ENCODE measurements at regions not wholly inside any gene's neighbourhood (a gene's known extent, or its start where the extent isn't known, plus 50 kb on each side); places are given as distances from the start of the nearest gene placed in this dataset.

- POLR2A ChIA-PET (ENCODE audit: unreplicated experiment) = no interaction called here
- H3K18ac ChIP-seq (ENCODE audit: low read depth, low read length) = no peak overlapping the region
These were observed 909.0 kb downstream of the BRD1 start for GRCh38 chr22:48918585-48919186.

More at GRCh38 chr22:48918585-48919186, 909.0 kb downstream of the BRD1 start:
- Histone ChIP-seq H2BK120ac (ENCODE audit: low read depth, low read length) (no peak overlapping the region), H2BK20ac (ENCODE audit: low read depth, low read length) (no peak overlapping the region), H3K27ac (ENCODE audit: insufficient read depth, low read length) (no peak overlapping the region), H4K5ac (ENCODE audit: low read depth, low read length) (no peak overlapping the region), H3K9me3 (ENCODE audit: control insufficient read depth, insufficient read depth, low read length) (peaks cover 42% of the 10 kb centered on the region), H4K91ac (ENCODE audit: insufficient read depth, low read depth, low read length) (no peak overlapping the region), H3K14ac (replicated peaks; ENCODE audit: low read depth, low read length) (no peak overlapping the region), H3K4ac (ENCODE audit: low read depth, low read length) (no peak overlapping the region), H4K8ac (ENCODE audit: low read depth in 2 of 2, low read length in 2 of 2) (no peak overlapping the region), H2AK9ac (replicated peaks; ENCODE audit: low read depth, low read length, poor library complexity) (no peak overlapping the region), H3K4me3 (ENCODE audit: insufficient read depth, low read depth, low read length) (no peak overlapping the region), H3K27me3 (ENCODE audit: control insufficient read depth, insufficient read depth, low read length) (no peaks in the 10 kb centered on the region), H3K36me3 (ENCODE audit: control insufficient read depth, insufficient read depth, low read length) (no peaks in the 10 kb centered on the region), H3K9ac (ENCODE audit: low read depth, low read length) (no peak overlapping the region), H2BK5ac (ENCODE audit: low read depth, low read length, poor library complexity, severe bottlenecking) (no peak overlapping the region), H4K20me1 (ENCODE audit: insufficient read depth, low read length) (no peaks in the 10 kb centered on the region), H3K4me2 (ENCODE audit: low read depth, low read length) (no peak overlapping the region), H3K9me1 (ENCODE audit: insufficient read depth, low read length) (no peaks in the 10 kb centered on the region), H3K56ac (ENCODE audit: extremely low read depth, insufficient read depth, low read length) (no peak overlapping the region), H3K79me1 (ENCODE audit: low read depth in 1 of 2, low read length in 2 of 2) (no peaks in the 10 kb centered on the region), H3K23ac (ENCODE audit: low read depth, low read length) (no peak overlapping the region), H2AK5ac (ENCODE audit: low read depth, low read length) (no peak overlapping the region), H3K4me1 (ENCODE audit: control insufficient read depth, insufficient read depth, low read length) (no peaks in the 10 kb centered on the region), H2BK15ac (ENCODE audit: low read depth, low read length) (no peak overlapping the region), H2AFZ (replicated peaks; ENCODE audit: low read length, poor library complexity) (no peak overlapping the region)
- CTCF ChIA-PET = no interaction called here
- TF ChIP-seq FOS (IDR thresholded peaks at IDR 0.05; ENCODE audit: low read depth, low read length) = no peak
- TF ChIP-seq RFX5 (IDR thresholded peaks at IDR 0.05; ENCODE audit: low read depth, low read length) = no peak
- TF ChIP-seq MAZ (IDR thresholded peaks at IDR 0.05; ENCODE audit: borderline replicate concordance, low read depth, low read length) = no peak
- TF ChIP-seq CTCF (conservative IDR thresholded peaks at IDR 0.05; ENCODE audit: low read depth, low read length) = no peak
- TF ChIP-seq BHLHE40 (IDR thresholded peaks at IDR 0.05; ENCODE audit: low read depth, low read length) = no peak
- no peak for TF ChIP-seq USF2 (IDR thresholded peaks at IDR 0.05; ENCODE audit: low read depth, low read length)
- TF ChIP-seq RAD21 (IDR thresholded peaks at IDR 0.05; ENCODE audit: low read length) = no peak
- TF ChIP-seq ELK1 (IDR thresholded peaks at IDR 0.05; ENCODE audit: borderline replicate concordance, low read depth, low read length) = no peak
- TF ChIP-seq NFE2L2 (IDR thresholded peaks at IDR 0.05; ENCODE audit: low read depth, low read length) = no peak
- no peak for TF ChIP-seq SMC3 (IDR thresholded peaks at IDR 0.05; ENCODE audit: low read depth, low read length)
- TF ChIP-seq CEBPB (IDR thresholded peaks at IDR 0.05; ENCODE audit: low read depth, low read length) = no peak
- DNase-seq (no peak), ATAC-seq (ENCODE audit: low read depth) (no peak)
- BruUV-seq (replicated peaks) = no TSS peak
- WGBS, 2 experiments (ENCODE audit: extremely low coverage in 2 of 2, insufficient read length in 1 of 2) = 60% methylated on average over 1 of the region's 7 CpGs; no CpG with 5 or more reads in 1 of the 2 experiments
- in situ Hi-C loops (cut with MboI; ENCODE audit: low sequenced_read_pairs) = no loop called here
- intact Hi-C loops (cut with micrococcal nuclease) = no loop called here
- dilution Hi-C loops (cut with HindIII; ENCODE audit: low sequenced_read_pairs, unreplicated experiment) = no loop called here

Data from IMR-90 (cell line).